Forelimb muscle (tissue), 1 donor: ENCODE measurements at regions not wholly inside any gene's neighbourhood (a gene's known extent, or its start where the extent isn't known, plus 50 kb on each side); places are given as distances from the start of the nearest gene placed in this dataset.
"Not testable (repeated sequence)": the region's sequence is repeated elsewhere in the genome, so short reads cannot be mapped to it uniquely, and the experiment has no call there.

Experiments
- DNase-seq: peaks from one replicate; pipeline ENCODE4 v3.0.0-alpha.2; 2013; ENCODE audit warnings: low read depth

- no peak for DNase-seq
These were observed 174.8 kb downstream of the LACC1 start for GRCh38 chr13:44054525-44054924.

- DNase-seq, result not testable (repeated sequence)
These were observed 176.0 kb downstream of the LACC1 start for GRCh38 chr13:44055681-44056080.

GRCh38 chr13:44058067-44058466 is 178.4 kb downstream of the LACC1 start:
- DNase-seq, result no peak

- DNase-seq, result no peak
These were observed 179.0 kb downstream of the LACC1 start for GRCh38 chr13:44058624-44059215.

- DNase-seq, result no peak
These were observed 182.2 kb downstream of the LACC1 start for GRCh38 chr13:44061876-44062275.

DNA sequence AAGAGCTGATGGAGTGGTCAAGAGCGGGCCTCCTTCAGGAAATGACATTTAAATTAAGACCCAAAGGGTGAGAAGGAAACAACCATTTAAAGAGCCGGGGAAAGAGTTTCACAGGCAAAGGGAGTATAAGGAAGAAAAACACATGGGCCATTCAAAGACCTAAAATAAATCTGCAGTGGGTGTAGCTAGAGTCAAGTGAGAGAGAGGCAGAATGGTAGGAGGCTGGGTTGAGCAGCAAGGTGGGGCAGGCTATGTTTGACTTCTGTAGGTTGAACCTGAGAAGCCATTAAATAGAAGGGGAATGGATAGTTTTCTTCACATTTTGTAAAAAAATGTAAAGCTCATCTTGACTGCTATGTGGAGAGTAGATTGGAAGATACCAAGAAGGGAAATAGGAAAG is 183.8 kb downstream of the LACC1 start:
- DNase-seq, result no peak

- DNase-seq, result no peak
These were observed 184.2 kb downstream of the LACC1 start for GRCh38 chr13:44063881-44064280.

- no peak for DNase-seq
These were observed 184.7 kb downstream of the LACC1 start for GRCh38 chr13:44064357-44064756.

- no peak for DNase-seq
These were observed 188.5 kb downstream of the LACC1 start for GRCh38 chr13:44068169-44068568.

DNA sequence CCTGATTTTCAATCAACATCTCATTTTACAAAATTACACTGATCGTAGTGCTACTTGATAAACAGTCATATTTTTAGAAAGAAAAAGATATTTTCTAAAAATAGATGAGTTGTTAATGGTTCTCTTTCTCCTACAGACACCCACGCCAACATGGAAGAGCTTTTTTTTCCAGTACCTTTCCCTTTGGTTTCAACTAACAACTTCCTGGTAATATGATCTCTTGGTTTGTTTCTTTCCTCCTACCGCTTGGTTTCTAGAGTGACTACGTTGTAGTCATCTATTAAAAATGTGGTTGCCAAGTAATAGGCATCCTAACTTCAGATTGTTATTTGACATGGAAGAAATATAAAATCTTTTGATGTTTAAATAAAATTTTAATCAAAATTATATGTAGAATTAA is 189.0 kb downstream of the LACC1 start:
- DNase-seq, result no peak

DNA sequence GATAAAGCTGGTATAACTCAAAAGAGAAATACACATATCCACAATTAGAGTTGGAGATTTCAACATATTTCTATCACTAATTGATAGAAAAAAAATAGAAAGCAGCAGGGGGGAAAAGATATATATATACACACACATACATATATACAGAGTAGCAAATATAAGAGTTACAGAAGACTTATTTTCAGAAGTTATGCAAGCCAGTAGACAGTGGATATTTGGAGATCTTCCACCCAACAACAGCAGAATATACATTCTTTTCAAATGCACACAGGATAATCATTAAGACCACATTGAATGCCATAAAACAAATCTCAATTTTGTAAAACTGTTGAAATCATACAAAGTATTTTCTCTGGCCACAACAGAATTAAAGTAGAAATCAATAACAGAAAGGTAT is 192.8 kb downstream of the LACC1 start:
- no peak for DNase-seq

DNA sequence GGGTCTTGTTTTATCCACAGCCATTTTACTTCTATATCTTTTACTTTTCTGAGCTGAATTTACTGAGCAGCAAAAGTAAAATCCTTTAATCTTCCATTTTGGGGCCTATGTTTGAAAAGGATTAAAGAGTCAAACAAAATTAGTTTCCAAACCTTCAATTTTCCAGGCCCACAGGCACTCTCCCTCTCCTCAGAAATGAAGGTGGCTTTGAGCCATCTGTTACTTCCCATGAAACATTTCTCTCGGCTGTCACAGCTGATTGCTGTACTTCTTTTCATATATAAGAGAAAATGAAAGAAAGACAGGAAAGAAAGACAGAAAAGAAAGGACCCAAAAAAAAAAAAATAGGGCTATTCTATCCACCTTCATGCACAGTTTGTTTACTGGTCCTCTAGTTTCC is 194.9 kb downstream of the LACC1 start:
- no peak for DNase-seq

GRCh38 chr13:44075113-44075512 is 195.4 kb downstream of the LACC1 start:
- no peak for DNase-seq

- DNase-seq, result no peak
These were observed 199.2 kb downstream of the LACC1 start for GRCh38 chr13:44078806-44079376.

DNA sequence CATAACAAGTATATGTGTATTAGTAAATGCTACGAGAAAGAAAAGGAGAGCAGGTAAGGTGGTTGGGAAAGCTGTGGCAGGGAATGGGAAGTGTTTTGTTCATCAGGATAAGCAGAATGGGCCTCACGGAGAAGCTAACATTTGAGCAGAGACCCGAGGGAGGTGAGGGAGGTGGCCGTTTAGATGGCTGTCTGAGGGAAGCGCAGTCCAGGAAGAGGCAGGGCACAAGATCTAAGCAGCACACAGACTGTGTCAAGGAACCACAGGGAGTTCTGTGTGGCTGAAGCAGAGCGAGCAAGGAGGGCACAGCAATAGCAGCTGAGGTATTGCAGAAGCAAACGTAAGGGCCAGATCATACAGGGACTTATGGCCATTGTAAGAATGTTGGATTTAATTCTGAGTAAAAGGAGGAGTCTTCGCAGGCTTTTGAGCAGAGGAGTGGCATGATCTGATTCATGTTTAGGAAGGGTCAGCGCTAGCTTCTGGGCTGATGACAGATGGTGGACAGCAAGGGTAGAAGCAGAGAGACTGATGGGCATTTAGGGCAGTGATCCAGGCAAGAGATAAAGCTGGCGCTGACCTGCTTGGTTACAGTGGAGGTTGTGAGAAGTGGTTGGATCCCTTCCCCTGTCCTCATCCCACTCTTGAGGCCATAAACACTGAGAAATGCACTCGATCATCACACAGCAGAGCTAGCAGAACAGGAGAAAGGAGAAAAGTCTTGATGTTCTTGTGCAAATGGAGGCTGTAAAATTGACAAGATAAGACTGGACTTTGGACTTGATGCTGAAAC is 199.9 kb downstream of the LACC1 start:
- no peak for DNase-seq

GRCh38 chr13:44084146-44084545 is 204.4 kb downstream of the LACC1 start:
- DNase-seq, result no peak

DNA sequence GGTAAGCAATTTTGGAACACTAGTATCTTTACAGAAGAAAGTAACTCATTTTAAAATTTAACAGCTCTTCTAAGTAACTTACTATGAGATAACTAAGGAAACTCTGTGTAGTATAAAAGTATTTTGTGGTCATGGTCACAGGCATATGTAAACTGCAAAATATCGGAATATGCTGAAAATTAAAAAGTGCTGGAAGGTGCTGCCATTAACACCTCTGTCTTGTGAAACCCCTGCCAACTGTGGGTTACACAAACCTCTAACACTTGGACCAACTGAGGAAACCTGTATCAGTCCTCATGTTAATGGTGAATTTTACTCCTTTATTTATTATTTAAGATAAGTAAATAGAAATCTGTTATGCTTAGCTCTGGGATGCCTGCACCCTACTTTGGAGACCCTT is 206.7 kb downstream of the LACC1 start:
- no peak for DNase-seq

DNA sequence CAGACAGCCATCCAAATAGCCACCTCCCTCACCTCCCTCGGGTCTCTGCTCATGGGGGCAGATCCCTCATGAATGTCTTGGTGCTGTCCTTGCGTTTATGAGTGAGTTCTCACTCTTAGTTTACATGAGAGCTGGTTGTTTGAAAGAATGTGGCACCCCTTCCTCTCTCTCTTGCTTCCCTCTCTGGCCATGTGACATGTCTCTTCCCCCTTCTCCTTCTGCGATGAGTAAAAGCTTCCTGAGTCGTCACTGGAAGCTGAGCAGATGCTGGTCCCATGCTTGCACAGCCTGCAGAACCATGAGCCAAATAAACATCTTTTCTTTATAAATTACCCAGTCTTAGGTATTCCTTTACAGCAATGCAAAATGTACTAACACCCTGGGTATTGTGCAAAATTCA is 208.7 kb downstream of the LACC1 start:
- DNase-seq, result no peak

DNA sequence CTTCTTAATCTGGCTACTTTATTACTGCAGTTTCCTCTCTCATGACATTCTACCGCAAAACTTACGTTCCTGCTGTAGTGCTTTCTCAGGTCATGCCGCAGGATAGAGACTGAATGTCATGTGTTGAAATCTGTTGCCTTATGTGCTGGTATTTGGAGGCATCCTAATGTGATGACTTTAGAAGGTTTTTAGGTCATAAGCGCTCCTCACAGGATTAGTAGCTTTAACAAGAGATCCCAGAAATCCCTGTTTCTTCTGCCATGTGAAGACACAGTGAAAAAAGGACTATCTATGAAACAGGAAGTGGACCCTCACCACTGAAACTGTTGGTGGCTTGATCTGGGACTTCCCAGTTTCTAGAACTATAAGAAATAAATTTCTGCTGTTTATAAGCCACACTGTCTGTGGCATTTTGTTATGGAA is 209.3 kb downstream of the LACC1 start:
- no peak for DNase-seq

DNA sequence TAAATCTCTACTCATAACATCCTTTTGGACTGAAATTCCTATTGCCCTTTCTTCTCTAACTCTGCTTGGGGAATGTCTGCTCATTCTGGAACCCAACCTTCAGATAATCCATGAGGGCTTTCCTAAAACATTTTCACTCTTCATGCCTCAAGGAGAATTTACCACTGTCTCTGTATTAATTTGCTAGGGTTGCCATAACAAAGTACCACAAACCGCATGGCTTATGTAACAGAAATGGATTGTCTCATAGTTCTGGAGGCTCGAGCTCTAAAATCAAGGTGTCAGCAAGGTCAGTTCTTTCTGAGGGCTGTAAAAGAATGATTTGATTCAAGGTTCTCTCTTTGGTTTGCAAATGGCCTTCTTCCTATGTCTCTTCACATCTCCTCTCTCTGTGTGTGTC is 209.7 kb downstream of the LACC1 start:
- DNase-seq, result no peak

DNA sequence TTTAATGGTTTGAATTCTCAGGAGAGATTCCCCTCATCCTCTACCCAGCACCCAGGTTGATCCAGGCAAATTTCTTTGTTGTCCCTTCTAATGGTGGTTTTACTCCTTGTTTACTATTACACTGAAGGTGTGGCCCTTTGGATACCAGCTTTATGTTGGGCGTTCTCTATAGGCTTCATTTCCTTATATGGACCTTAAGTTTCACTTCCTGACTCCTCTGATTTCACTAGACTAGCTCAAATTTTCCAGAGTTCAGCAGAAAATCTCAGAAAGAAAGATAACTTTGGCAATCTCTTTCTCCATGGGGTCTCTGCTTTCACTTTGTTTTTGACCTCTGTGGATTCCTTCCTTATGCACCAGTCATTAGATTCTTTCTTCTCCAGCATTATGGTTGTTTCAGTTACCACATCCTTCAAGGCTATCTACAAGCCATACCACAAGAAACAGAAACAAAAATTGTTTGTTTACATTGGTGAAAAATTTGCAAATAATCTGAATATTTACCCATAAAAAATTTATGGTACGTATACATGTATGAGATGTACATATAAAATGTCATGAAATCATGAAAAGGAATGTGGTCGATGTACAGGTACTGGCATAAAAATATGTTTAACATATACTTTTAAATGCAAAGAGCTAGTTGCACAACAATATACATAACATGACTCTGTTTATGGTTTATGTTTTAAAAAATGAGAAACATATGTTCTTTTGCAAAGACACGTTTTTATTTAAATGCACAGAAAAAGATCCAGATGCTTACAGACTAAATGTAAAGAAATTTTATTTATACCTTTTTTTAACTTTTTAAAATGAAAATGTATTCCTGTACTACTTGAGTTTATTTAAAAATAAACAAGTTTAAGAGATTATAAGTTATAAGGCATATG is 212.6 kb downstream of the LACC1 start:
- no peak for DNase-seq
